ENCODE measurements at regions not wholly inside any gene's neighbourhood (a gene's known extent, or its start where the extent isn't known, plus 50 kb on each side); places are given as distances from the start of the nearest gene placed in this dataset.

GRCh38 chr6:54037277-54037779 is 73.9 kb upstream of the MLIP start:
- H3K27me3 Mint-ChIP-seq (ENCODE audit: low read depth) = no peaks in the 10 kb centered on the region
- H3K4me3 Mint-ChIP-seq = no peak overlapping the region
- no peaks in the 10 kb centered on the region for H3K4me1 Mint-ChIP-seq
- no peak for ATAC-seq
- TF ChIP-seq E2F1 (CRISPR knock-in tag; IDR thresholded peaks at IDR 0.05) (no peak), ZNF263 (CRISPR knock-in tag; IDR thresholded peaks at IDR 0.05; ENCODE audit: low read depth) (no peak), ERG (CRISPR knock-in tag; IDR thresholded peaks at IDR 0.05) (no peak), HMGA2 (CRISPR knock-in tag; IDR thresholded peaks at IDR 0.05) (no peak), ZNF532 (CRISPR knock-in tag; IDR thresholded peaks at IDR 0.05; ENCODE audit: borderline replicate concordance) (no peak), IRF2 (CRISPR knock-in tag; IDR thresholded peaks at IDR 0.05; ENCODE audit: borderline replicate concordance, low read depth) (no peak), SP1 (CRISPR knock-in tag; conservative IDR thresholded peaks at IDR 0.05) (no peak)
- TF ChIP-seq, protein P1, sequence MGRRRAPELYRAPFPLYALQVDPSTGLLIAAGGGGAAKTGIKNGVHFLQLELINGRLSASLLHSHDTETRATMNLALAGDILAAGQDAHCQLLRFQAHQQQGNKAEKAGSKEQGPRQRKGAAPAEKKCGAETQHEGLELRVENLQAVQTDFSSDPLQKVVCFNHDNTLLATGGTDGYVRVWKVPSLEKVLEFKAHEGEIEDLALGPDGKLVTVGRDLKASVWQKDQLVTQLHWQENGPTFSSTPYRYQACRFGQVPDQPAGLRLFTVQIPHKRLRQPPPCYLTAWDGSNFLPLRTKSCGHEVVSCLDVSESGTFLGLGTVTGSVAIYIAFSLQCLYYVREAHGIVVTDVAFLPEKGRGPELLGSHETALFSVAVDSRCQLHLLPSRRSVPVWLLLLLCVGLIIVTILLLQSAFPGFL (CRISPR knock-in tag; IDR thresholded peaks at IDR 0.05; ENCODE audit: borderline replicate concordance) = no peak
- no peak for DNase-seq (ENCODE audit: low spot score)
- peaks cover 8% of the 10 kb centered on the region for H3K9me3 Mint-ChIP-seq
- ChIA-PET POLR2A (interaction anchor here (0.5 kb wide), 1 partner anchor 802 kb away, joined by 3 read pairs; no protein-coding TSS in a partner anchor), CTCF (no interaction called here)
- H3K36me3 Mint-ChIP-seq = no peaks in the 10 kb centered on the region
- H3K27ac Mint-ChIP-seq = no peak overlapping the region

DNA sequence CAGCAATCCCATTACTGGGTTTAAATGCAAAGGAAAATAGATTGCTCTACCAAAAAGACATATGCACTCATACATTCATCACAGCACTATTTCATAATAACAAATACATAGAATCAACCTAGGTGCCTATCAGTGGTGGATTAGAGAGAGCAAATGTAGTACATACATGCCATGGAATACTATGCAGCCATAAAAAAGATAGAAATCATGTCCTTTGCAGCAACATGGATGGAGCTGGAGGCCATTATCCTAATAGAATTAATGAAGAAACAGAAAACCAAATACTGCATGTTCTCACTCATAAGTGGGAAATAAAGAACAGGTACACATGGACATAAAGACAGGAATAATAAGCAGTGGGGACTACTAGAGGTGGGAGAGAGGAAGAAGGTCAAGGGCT is 70.7 kb upstream of the MLIP start:
- no peaks in the 10 kb centered on the region for H3K4me1 Mint-ChIP-seq
- ChIA-PET POLR2A (no interaction called here), CTCF (no interaction called here)
- H3K4me3 Mint-ChIP-seq = no peak overlapping the region
- ATAC-seq (no peak), DNase-seq (ENCODE audit: low spot score) (no peak)
- H3K27ac Mint-ChIP-seq = no peak overlapping the region
- peaks cover 8% of the 10 kb centered on the region for H3K9me3 Mint-ChIP-seq
- no peaks in the 10 kb centered on the region for H3K27me3 Mint-ChIP-seq (ENCODE audit: low read depth)
- no peaks in the 10 kb centered on the region for H3K36me3 Mint-ChIP-seq
- TF ChIP-seq ZNF512 (CRISPR knock-in tag; IDR thresholded peaks at IDR 0.05; ENCODE audit: borderline replicate concordance) (no peak), MXD4 (CRISPR knock-in tag; IDR thresholded peaks at IDR 0.05; ENCODE audit: borderline replicate concordance) (no peak), OVOL2 (CRISPR knock-in tag; IDR thresholded peaks at IDR 0.05; ENCODE audit: borderline replicate concordance) (no peak), HMGA2 (CRISPR knock-in tag; IDR thresholded peaks at IDR 0.05) (no peak), TEAD4 (CRISPR knock-in tag; IDR thresholded peaks at IDR 0.05) (no peak), JAZF1 (CRISPR knock-in tag; IDR thresholded peaks at IDR 0.05) (no peak), SMAD3 (CRISPR knock-in tag; IDR thresholded peaks at IDR 0.05; ENCODE audit: borderline replicate concordance) (no peak), RORB (CRISPR knock-in tag; IDR thresholded peaks at IDR 0.05) (no peak), NR1H2 (CRISPR knock-in tag; IDR thresholded peaks at IDR 0.05) (no peak), FOXP4 (CRISPR knock-in tag; IDR thresholded peaks at IDR 0.05) (no peak), TCF7 (CRISPR knock-in tag; IDR thresholded peaks at IDR 0.05; ENCODE audit: low read depth) (no peak), PRDM15 (CRISPR knock-in tag; IDR thresholded peaks at IDR 0.05) (no peak)

All from WTC11 (cell line).